Stomach smooth muscle (tissue), 2 donors: ENCODE measurements at regions not wholly inside any gene's neighbourhood (a gene's known extent, or its start where the extent isn't known, plus 50 kb on each side); places are given as distances from the start of the nearest gene placed in this dataset.

Experiments used
- H3K27ac ChIP-seq: one replicate; pipeline ENCODE4 v1.7.0; 2013; ENCODE audit warnings: mild to moderate bottlenecking, low read length, inconsistent platforms
- H3K27me3 ChIP-seq, 2 donors: one replicate each; pipeline ENCODE4 v1.7.0; 2013; ENCODE audit warnings: low read length in 2 of 2; ENCODE audit not compliant: insufficient read depth in 2 of 2, control insufficient read depth in 1 of 2
- H3K36me3 ChIP-seq, 2 donors: one replicate each; pipeline ENCODE4 v1.7.0; 2013; ENCODE audit warnings: low read length in 2 of 2; ENCODE audit not compliant: control insufficient read depth in 2 of 2, insufficient read depth in 2 of 2
- H3K4me1 ChIP-seq: one replicate; pipeline ENCODE4 v1.7.0; 2013; ENCODE audit warnings: low read length; ENCODE audit not compliant: control insufficient read depth, insufficient read depth
- H3K4me3 ChIP-seq, 2 donors: one replicate each; pipeline ENCODE4 v1.7.0; 2013; ENCODE audit warnings: low read length in 2 of 2
- H3K9ac ChIP-seq, 2 donors: one replicate each; pipeline ENCODE4 v1.7.0; 2013; ENCODE audit warnings: low read length in 2 of 2, mild to moderate bottlenecking in 1 of 2
- H3K9me3 ChIP-seq, 2 donors: one replicate each; pipeline ENCODE4 v1.7.0; 2013; ENCODE audit warnings: low read length in 2 of 2; ENCODE audit not compliant: control insufficient read depth in 2 of 2
- donor health status: healthy.
- donor health status: Pancreatic carcinoma.

GRCh38 chr15:58273104-58273503, 134.9 kb downstream of the AQP9 start:
- H3K9me3 ChIP-seq = no peaks in the 10 kb centered on the region
- no peak overlapping the region for H3K9ac ChIP-seq
- H3K4me3 ChIP-seq = no peak overlapping the region
- H3K27ac ChIP-seq = no peak overlapping the region
- H3K36me3 ChIP-seq = no peaks in the 10 kb centered on the region
- H3K27me3 ChIP-seq = no peaks in the 10 kb centered on the region
- H3K4me1 ChIP-seq = no peaks in the 10 kb centered on the region

- Histone ChIP-seq H3K27me3 (no peaks in the 10 kb centered on the region), H3K9me3 (no peaks in the 10 kb centered on the region), H3K4me1 (no peaks in the 10 kb centered on the region), H3K27ac (no peak overlapping the region), H3K9ac (no peak overlapping the region), H3K4me3 (no peak overlapping the region), H3K36me3 (no peaks in the 10 kb centered on the region)
Measured at GRCh38 chr15:58274885-58275284, 136.7 kb downstream of the AQP9 start.

- Histone ChIP-seq H3K27me3 (no peaks in the 10 kb centered on the region), H3K4me3 (no peak overlapping the region), H3K27ac (no peak overlapping the region), H3K4me1 (no peaks in the 10 kb centered on the region), H3K9me3 (no peaks in the 10 kb centered on the region), H3K36me3 (no peaks in the 10 kb centered on the region), H3K9ac (no peak overlapping the region)
Measured at GRCh38 chr15:58275785-58276184, 137.6 kb downstream of the AQP9 start.

GRCh38 chr15:58276924-58277323, 138.7 kb downstream of the AQP9 start:
- Histone ChIP-seq H3K4me3 (no peak overlapping the region), H3K4me1 (no peaks in the 10 kb centered on the region), H3K27ac (no peak overlapping the region), H3K36me3 (no peaks in the 10 kb centered on the region), H3K27me3 (no peaks in the 10 kb centered on the region), H3K9me3 (no peaks in the 10 kb centered on the region), H3K9ac (no peak overlapping the region)

GRCh38 chr15:58277333-58277732, 139.2 kb downstream of the AQP9 start:
- H3K27ac ChIP-seq = no peak overlapping the region
- H3K9ac ChIP-seq = no peak overlapping the region
- H3K27me3 ChIP-seq = no peaks in the 10 kb centered on the region
- H3K4me1 ChIP-seq = no peaks in the 10 kb centered on the region
- H3K4me3 ChIP-seq = no peak overlapping the region
- H3K9me3 ChIP-seq = no peaks in the 10 kb centered on the region
- no peaks in the 10 kb centered on the region for H3K36me3 ChIP-seq

GRCh38 chr15:58279106-58279505, 140.9 kb downstream of the AQP9 start:
- no peak overlapping the region for H3K27ac ChIP-seq
- H3K4me1 ChIP-seq = no peaks in the 10 kb centered on the region
- no peak overlapping the region for H3K9ac ChIP-seq
- no peaks in the 10 kb centered on the region for H3K36me3 ChIP-seq
- no peaks in the 10 kb centered on the region for H3K27me3 ChIP-seq
- no peaks in the 10 kb centered on the region for H3K9me3 ChIP-seq
- no peak overlapping the region for H3K4me3 ChIP-seq

- H3K27me3 ChIP-seq = no peaks in the 10 kb centered on the region
- H3K9ac ChIP-seq = no peak overlapping the region
- H3K27ac ChIP-seq = no peak overlapping the region
Measured at GRCh38 chr15:58279654-58280053, 141.5 kb downstream of the AQP9 start.

GRCh38 chr15:58282060-58282708, 144.0 kb downstream of the AQP9 start:
- Histone ChIP-seq H3K4me3 (no peak overlapping the region), H3K9me3 (no peaks in the 10 kb centered on the region), H3K36me3 (no peaks in the 10 kb centered on the region), H3K27me3 (no peaks in the 10 kb centered on the region), H3K27ac (no peak overlapping the region), H3K4me1 (no peaks in the 10 kb centered on the region), H3K9ac (no peak overlapping the region)

More at GRCh38 chr15:58279654-58280053, 141.5 kb downstream of the AQP9 start:
- H3K4me3 ChIP-seq = no peak overlapping the region
- no peaks in the 10 kb centered on the region for H3K9me3 ChIP-seq
- H3K4me1 ChIP-seq = no peaks in the 10 kb centered on the region
- no peaks in the 10 kb centered on the region for H3K36me3 ChIP-seq

GRCh38 chr15:58283302-58283701, 145.1 kb downstream of the AQP9 start:
- Histone ChIP-seq H3K4me3 (no peak overlapping the region), H3K9ac (no peak overlapping the region), H3K27ac (no peak overlapping the region), H3K4me1 (no peaks in the 10 kb centered on the region), H3K27me3 (no peaks in the 10 kb centered on the region), H3K9me3 (no peaks in the 10 kb centered on the region), H3K36me3 (no peaks in the 10 kb centered on the region)

GRCh38 chr15:58284293-58284692, 146.1 kb downstream of the AQP9 start:
- Histone ChIP-seq H3K36me3 (no peaks in the 10 kb centered on the region), H3K9me3 (no peaks in the 10 kb centered on the region), H3K4me1 (no peaks in the 10 kb centered on the region), H3K9ac (no peak overlapping the region), H3K27ac (no peak overlapping the region), H3K4me3 (no peak overlapping the region), H3K27me3 (no peaks in the 10 kb centered on the region)

- H3K36me3 ChIP-seq = no peaks in the 10 kb centered on the region
- H3K9ac ChIP-seq = no peak overlapping the region
- no peak overlapping the region for H3K4me3 ChIP-seq
- H3K9me3 ChIP-seq = no peaks in the 10 kb centered on the region
- no peak overlapping the region for H3K27ac ChIP-seq
- H3K4me1 ChIP-seq = no peaks in the 10 kb centered on the region
- H3K27me3 ChIP-seq = no peaks in the 10 kb centered on the region
Measured at GRCh38 chr15:58285212-58285920, 146.4 kb upstream of the LIPC start.
